Upper lobe of left lung (tissue), 4 donors: ENCODE measurements at regions not wholly inside any gene's neighbourhood (a gene's known extent, or its start where the extent isn't known, plus 50 kb on each side); places are given as distances from the start of the nearest gene placed in this dataset.
"Not testable (repeated sequence)": the region's sequence is repeated elsewhere in the genome, so short reads cannot be mapped to it uniquely, and the experiment has no call there.

Experiments used
- EP300 ChIP-seq, 4 donors: sonication (generic); formaldehyde crosslinking; IDR thresholded peaks; one replicate each; pipeline ENCODE4 v1.5.1; 2017; ENCODE audit warnings: antibody characterized with exemption in 4 of 4, control low read depth in 2 of 4
- POLR2A ChIP-seq, 4 donors: fragments of 450-650 bp; IDR thresholded peaks; one replicate each; pipeline ENCODE4 v1.5.1; 2016 to 2017; ENCODE audit warnings: antibody characterized with exemption in 4 of 4, mild to moderate bottlenecking in 2 of 4
- TF ChIP-seq, protein P1 (sequence below), 6 experiments: fragments of 450-650 bp in 4 of 6; fragments of 200-600 bp in 2 of 6; sonication (generic) in 2 of 6; IDR thresholded peaks; one replicate each; pipeline ENCODE4 v1.5.1; 2016 to 2019; ENCODE audit warnings: antibody characterized with exemption in 6 of 6

- not testable (repeated sequence) for TF ChIP-seq EP300, POLR2A (IDR thresholded peaks at IDR 0.05)
- TF ChIP-seq, protein P1, sequence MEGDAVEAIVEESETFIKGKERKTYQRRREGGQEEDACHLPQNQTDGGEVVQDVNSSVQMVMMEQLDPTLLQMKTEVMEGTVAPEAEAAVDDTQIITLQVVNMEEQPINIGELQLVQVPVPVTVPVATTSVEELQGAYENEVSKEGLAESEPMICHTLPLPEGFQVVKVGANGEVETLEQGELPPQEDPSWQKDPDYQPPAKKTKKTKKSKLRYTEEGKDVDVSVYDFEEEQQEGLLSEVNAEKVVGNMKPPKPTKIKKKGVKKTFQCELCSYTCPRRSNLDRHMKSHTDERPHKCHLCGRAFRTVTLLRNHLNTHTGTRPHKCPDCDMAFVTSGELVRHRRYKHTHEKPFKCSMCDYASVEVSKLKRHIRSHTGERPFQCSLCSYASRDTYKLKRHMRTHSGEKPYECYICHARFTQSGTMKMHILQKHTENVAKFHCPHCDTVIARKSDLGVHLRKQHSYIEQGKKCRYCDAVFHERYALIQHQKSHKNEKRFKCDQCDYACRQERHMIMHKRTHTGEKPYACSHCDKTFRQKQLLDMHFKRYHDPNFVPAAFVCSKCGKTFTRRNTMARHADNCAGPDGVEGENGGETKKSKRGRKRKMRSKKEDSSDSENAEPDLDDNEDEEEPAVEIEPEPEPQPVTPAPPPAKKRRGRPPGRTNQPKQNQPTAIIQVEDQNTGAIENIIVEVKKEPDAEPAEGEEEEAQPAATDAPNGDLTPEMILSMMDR (IDR thresholded peaks at IDR 0.05): not testable (repeated sequence)
Measured at GRCh38 chr21:6140467-6141137, 4380.8 kb upstream of the TPTE start.
